ENCODE measurements at regions not wholly inside any gene's neighbourhood (a gene's known extent, or its start where the extent isn't known, plus 50 kb on each side); places are given as distances from the start of the nearest gene placed in this dataset.

DNA sequence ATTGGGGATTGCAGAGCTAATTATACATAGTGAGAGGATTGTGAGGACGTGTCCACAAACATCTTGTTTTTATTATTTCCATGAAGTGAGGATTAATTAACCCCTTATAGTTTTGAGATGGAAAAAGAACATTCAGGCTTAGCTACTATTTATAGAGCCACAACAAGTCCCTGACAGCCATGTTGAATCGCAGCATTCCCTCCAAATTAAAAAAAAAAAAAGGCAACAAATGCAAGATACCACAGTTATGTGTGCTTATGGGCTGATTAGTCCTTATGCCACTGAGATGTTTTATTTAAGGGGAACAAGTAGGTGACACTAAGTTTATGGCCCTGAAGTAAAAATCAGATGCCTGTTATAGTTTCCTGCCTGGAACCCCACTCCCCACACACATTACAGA, 350.3 kb downstream of the GPAM start:
- DNase-seq, result peak; percentile 57

DNA sequence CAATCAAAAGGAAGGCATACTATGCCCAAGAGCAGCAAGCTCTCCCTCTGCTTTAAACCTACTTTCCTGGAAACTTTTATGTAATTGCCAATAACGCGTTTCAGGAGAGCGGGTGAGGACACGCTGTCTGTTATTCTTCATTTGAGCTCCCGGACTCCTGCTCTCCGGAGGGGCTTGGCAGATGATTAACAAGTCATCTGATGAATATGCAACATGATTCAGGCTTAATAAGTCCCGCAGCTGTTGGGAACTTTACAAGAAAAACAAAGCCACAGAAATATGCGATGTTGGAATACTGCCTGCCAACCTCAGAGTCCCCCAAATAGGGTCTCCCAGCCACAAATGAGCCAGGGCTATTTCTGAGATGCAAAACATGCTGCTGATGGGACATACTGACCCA, 348.0 kb downstream of the GPAM start:
- peak; percentile 97 for DNase-seq

- DNase-seq, result no peak
Observed at GRCh38 chr10:111836064-111836463, 347.5 kb downstream of the GPAM start.

DNA sequence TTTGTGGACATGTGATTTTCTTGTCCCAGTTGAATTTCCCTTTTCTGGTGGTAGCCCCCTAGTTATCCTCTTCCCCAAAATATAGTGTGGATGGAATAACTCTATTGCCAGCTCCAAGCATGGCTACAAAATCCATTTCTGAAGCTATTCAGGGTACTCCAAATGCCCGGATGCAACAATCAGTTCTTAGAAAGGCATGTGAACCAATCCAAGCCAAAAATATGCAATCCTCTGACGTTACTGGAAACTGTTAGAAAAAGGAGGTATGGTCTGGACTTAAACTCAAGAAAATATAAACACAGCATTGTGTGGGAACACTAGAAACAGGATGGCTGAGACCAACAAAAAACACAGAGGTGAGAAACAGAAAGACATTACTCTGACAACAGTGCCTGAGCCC, 347.0 kb downstream of the GPAM start:
- DNase-seq, result peak; percentile 66

DNA sequence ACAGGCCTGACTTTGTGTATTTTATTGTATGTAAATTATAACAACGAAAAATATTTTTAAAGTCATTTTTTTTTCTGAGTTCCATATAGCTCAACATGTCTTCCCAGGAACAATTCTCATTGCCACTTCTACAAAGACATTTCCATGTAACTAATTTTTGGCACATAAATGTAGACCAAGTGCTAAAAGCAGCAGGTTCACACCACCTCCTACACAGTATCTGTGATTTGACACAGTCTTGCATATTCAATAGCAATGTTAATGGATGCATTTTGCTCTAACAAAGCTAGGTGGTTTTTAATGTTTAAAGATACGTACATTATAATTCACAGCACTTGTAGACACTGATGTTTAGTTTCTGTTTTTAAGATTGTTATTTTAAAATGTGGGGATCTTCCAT, 346.5 kb downstream of the GPAM start:
- no peak for DNase-seq

DNA sequence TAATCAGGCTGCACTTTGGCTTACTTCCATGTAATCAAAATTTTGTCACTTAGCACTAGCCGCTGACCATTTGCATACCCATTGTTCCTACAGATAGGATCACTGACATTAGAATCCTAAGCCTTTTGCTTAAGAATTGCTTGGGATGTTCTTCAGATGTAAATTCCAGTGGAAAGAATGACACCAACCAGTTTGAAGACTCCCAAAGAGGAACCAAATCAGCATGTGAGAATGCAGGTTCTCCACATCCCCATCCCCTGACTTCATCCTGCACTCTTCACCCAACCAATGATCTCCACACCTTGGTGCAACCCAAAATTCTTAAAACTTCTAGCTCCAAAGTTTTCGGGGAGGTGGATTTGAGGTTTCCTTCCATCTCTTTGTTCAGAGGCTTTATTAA, 345.6 kb downstream of the GPAM start:
- DNase-seq, result no peak

DNA sequence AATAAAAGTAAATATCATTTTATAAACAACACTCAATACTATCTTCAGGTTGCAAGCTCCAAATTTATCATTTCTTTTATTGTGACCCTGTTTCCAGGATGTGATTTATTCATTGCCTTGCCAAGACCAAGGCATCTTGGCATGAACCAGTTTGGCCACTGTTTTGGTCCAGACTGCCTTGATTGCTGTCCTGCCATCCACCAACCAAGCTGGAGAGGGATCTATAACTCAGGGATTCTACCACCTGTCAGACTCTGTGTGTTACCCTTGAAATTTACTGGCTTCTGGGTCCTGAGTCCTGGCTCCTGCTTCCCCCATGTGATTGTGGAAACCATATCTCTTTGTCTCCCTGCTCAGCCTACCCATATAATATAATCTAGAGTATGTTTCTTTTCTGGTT, 343.0 kb downstream of the GPAM start:
- DNase-seq, result no peak

DNA sequence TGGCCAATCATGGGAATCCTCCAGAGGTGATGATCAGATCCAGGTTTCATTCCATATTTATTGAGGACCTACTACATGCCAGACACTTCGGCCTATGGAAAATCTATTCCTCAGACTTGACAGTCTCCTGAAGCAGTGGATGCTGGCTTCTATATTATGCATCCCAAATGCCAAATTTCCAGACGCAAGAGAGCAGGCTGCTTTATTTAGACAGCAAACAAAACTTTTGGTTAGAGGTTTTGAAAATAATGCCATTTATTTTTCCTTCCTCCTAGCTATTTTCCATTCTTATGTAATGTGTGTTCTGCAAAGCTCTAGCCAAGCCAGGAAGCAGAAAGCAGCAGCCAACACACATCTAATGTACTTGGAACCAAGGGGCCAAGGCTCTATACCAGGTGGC, 330.8 kb downstream of the GPAM start:
- DNase-seq, result no peak

GRCh38 chr10:111856631-111857030, 326.9 kb downstream of the GPAM start:
- DNase-seq, result peak; percentile 33

- no peak for DNase-seq
Observed at GRCh38 chr10:111865550-111865949, 318.0 kb downstream of the GPAM start.

DNA sequence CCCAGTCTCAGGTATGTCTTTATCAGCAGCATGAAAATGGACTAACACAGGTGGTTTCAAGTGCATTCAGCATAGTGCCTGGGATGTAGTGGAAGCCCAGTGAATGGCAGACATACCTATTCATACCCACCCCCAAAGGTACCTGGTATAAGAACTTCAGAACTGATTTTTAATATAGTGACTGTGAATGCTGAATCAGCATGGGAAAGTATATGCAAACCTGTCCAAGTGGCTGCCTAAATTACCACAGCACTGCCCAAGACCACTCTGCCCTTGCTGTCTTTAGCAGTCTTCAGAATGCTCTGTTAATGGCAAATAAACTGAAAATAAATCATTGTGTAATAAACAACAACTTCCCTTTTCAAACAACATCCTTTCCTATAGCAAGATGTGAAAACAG, 312.1 kb downstream of the GPAM start:
- no peak for DNase-seq

- peak; percentile 62 for DNase-seq
Observed at GRCh38 chr10:111872591-111872990, 311.0 kb downstream of the GPAM start.

DNA sequence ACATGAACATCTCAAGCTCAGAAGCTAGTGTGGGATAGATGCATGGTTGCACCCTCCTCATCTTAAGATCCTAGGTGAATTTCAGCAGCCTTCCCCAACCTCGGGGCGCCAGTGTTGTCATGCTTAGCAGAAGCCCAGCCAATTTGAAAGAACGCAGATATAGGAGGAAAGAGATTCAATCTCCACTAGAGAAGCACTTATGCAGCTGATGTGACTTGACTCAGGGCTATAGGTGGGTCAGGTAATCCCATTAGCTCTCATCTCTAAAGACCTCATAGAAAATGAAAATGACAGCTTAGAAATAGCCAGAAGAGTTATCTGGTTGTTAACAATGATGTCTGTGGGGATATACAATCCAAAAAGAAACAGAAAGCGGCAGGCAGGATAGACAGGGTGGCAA, 310.5 kb downstream of the GPAM start:
- DNase-seq, result no peak

DNA sequence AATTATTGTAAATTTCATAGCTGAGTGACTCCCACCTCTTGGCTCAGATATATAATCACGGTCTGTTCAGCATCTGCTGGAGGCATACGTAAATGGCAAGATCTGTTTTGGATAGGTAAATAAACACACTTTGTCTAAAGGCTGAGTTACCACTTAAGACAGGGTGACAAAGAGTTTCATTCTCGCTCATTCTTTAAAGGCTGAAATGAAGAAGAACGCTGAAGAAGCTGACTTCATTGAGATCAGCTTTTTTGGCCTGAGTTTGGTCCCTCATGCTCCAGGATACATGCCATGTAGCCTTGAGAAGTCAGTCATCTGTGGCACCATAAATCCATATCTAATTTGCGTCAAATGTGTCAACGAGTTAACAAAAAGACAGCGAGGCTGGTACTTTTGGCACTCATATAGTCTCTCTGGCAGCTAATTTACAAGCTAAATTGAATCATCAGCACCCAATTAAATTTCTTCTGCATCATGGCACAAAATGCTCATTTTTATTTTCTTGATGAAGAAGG, 309.9 kb downstream of the GPAM start:
- no peak for DNase-seq

DNA sequence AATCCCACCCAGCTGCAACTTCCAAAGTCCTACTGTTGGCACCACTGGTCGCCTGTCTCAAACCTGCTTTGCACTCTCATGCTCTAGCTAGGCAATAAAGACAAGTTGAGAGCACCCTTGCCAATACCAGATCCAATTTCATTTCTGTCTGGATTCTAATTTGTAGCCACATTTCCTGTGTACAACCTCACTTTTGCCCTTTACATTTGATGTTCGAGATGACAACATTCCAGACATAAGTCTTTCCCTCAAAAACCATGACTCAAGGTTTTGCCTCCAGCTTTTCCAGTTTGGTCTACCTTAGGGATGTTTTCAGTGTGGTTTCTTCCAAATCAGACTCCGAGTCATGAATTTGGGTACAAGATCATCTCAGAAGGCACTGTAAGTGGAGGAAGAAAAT, 309.0 kb downstream of the GPAM start:
- peak; percentile 94 for DNase-seq

DNA sequence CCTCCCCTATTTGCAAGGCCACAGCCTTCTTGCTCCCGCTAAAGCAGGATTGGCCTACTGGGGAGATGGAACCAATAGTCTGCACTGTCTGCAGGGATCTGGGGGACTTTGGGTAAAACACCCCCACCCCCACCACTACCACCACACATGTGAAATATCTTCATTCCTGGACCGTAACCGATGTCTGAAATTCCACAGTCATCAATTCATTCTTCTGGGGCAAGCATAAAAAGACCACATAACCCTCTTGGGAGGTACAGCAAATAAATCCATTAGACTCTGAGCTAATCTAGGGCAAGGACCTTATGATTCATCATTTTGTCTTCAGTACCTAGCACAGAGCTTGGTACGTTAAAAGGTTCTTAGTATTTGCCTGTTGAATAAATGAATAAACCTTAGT, 307.8 kb downstream of the GPAM start:
- peak; percentile 96 for DNase-seq

- DNase-seq, result no peak
Observed at GRCh38 chr10:111877258-111877657, 306.3 kb downstream of the GPAM start.

GRCh38 chr10:111879969-111880368, 303.6 kb downstream of the GPAM start:
- DNase-seq, result peak; percentile 67

DNA sequence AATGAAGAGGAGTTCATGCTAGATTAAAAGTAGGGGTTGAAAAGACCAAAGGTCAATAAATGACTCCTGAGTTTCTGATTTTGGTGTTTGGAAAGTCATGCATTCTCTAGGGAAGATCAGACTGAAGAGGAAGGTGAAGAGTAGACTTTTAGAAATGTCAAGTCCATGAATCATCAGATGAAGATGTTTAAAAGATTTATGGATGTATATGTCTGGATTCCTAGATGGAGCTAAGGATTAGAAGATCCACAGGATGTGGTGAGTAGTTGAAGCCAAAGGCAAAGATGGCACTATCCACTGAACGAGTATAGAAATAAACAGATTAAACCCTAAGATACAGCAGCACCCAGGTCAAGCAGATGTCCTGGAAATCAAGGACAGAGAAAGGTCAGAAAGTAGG, 298.5 kb downstream of the GPAM start:
- DNase-seq, result peak; percentile 67

DNA sequence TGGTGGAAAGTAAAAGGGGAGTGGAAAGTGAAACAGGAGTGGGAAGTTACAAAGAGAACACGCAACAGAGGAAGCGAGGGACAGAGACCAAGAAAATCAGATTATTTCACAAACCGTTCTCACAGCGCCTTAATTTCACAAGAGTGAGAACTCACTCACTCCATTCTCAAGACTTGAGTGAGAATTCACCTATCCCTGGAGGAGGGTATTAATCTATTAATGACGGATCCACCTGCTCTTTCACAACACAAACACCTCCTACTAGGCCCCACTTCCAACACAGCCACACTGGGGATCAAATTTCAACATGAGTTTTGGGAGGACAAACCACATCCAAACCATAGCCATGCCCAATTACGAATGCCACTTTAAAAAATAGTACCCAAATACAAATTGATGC, 297.6 kb downstream of the GPAM start:
- no peak for DNase-seq

DNA sequence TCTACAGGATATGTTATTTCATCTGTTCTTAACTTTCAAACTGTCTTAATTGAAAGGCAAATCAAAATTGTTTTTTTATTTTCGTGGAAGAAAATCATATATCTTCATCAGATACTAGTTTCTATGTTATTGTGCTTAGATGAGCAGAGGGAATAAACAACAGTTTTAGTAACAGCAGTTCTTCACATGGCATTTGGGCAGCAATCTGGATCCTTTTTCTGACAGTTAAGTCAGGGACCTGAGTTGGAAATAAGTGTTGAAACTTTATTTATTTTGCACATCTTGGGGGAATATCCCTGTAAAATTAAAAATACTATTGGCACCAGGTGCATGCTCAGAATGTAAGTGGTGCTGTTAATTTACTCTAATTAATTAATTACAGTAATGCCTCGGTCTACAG, 296.3 kb downstream of the GPAM start:
- DNase-seq, result no peak

DNA sequence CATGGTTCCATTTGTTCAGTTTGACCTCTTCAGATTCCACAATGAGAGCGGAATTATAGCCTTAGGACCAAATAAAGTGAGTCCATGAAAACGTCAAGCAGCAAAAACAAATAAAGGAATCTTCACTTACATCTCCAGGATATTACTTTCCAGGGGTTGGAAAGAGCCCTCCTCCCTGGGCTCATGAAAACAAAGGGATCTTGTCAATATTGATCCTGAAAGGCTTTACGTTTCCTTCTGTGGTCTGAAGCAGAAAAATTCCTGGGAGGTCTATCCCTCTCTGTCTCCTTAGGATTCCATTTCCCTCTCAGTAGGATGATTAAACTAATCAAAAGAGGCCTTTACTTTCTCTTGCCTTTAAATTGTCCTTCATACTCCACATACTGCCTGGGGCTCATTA, 293.5 kb downstream of the GPAM start:
- no peak for DNase-seq

DNA sequence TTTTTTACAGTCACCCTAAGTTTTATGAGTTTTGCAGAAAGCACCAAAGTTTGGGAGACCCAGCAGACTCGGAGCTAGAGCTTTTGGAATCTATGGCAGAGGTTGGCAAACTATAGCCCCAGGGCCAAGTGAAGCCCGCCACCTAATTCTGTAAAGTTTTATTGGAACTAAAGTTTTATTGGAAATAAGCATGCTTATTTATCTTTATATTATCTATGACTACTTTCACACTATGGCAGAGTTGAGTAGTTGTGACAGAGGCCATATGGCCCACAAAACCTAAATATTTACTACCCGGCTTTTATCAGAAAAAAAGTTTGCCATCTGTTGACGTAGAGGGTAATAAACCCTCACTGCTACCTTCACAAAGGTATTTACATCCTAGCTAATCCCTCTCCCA, 267.6 kb downstream of the GPAM start:
- DNase-seq, result no peak

DNA sequence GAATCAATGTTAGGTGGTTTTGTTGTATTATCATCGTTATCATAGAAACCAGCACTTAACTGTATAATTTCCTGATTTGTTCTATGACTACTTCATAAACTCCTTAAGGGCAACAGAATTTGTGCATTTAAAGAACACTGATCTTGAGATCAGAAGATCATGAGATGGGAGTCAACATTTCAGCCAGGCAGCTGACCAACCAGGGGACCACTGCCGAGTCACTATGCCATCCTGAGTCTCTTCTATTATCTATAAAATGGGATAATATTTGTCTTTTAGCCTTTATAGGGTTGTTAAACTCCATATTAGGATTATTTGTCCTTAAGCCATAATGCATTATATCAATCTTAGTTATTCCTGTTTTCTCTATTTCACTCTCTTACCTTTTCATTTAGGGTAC, 261.7 kb downstream of the GPAM start:
- DNase-seq, result no peak

DNA sequence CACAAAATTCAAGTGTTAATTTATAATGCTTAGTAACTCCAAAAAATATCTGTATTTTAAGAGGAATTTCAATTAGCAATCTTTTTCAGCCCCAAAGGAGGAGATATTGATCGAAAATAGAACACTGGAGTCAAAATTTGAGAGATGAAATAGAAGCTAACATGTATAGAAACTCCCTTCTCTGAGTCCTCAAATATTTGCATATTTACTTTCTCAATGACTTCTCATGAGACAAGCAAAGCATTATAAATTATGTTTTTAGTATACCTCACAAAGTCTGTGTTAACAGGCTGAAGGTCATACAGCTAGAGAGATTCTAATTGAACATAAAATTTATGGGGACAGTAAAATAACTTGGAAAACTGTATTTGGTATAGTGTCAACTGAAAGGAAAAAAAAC, 260.5 kb downstream of the GPAM start:
- DNase-seq, result no peak

- no peak for DNase-seq
Observed at GRCh38 chr10:111926286-111926685, 257.3 kb downstream of the GPAM start.
